Stomach (tissue), 4 donors: ENCODE measurements at regions not wholly inside any gene's neighbourhood (a gene's known extent, or its start where the extent isn't known, plus 50 kb on each side); places are given as distances from the start of the nearest gene placed in this dataset.

Experiments
- CTCF ChIP-seq, 7 experiments: fragments of 450-650 bp in 4 of 7; fragments of 200-600 bp in 3 of 7; sonication (generic) in 3 of 7; IDR thresholded peaks; one replicate each; pipeline ENCODE4 v1.5.1; 2016 to 2019; ENCODE audit warnings: antibody characterized with exemption in 7 of 7, control low read depth in 2 of 7, mild to moderate bottlenecking in 1 of 7
- EP300 ChIP-seq: sonication (generic); formaldehyde crosslinking; IDR thresholded peaks from one replicate; pipeline ENCODE4 v1.6.1; 2017; ENCODE audit warnings: antibody characterized with exemption
- POLR2A ChIP-seq, 4 donors: fragments of 450-650 bp; IDR thresholded peaks; one replicate each; pipeline ENCODE4 v1.6.1; 2016; ENCODE audit warnings: antibody characterized with exemption in 4 of 4, control low read depth in 2 of 4, mild to moderate bottlenecking in 1 of 4, moderate library complexity in 1 of 4

GRCh38 chr16:47861999-47862398, 293.8 kb downstream of the ABCC12 start:
- TF ChIP-seq CTCF (IDR thresholded peaks at IDR 0.05) = no peak
- no peak for TF ChIP-seq POLR2A (IDR thresholded peaks at IDR 0.05)
- no peak for TF ChIP-seq EP300
